ENCODE measurements at regions not wholly inside any gene's neighbourhood (a gene's known extent, or its start where the extent isn't known, plus 50 kb on each side); places are given as distances from the start of the nearest gene placed in this dataset.
A peak's percentile ranks its signal among the peaks of the same experiment; 100 is the strongest.

DNA sequence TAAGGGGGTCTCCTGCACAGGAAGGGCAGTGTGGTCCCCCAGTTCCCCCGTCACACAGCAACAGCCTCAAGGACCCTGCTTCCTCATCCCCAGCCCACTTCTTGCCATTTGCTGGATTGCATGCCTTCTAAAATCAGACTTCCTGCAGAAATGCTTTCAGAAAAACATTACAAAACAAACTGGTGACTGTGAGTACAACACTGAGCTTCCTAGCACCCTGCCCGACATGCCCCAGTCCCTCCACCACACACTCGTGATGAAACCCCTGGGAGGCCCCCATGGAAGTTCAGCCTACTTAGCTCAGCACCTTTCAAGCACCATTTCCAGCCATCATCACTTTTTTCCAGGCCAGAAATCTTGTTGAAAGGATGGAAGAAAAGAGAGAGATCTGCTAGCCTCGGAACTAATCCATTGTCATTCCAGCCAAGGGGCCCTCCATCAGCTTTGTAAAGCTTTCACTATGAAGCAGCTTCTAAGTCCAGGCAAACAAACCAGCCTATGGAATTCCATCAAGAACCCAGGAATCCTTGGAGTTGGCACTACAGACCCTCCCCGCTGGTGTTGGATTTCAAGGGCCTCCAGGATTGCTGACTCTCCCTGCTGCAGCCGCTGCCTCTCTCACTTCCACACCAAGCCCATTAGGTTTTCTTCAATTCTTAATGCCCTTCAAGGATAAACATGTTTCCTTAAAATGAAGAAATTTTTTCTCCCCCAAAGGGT is 114.6 kb downstream of the C5orf15 start:
- no peak for DNase-seq

DNA sequence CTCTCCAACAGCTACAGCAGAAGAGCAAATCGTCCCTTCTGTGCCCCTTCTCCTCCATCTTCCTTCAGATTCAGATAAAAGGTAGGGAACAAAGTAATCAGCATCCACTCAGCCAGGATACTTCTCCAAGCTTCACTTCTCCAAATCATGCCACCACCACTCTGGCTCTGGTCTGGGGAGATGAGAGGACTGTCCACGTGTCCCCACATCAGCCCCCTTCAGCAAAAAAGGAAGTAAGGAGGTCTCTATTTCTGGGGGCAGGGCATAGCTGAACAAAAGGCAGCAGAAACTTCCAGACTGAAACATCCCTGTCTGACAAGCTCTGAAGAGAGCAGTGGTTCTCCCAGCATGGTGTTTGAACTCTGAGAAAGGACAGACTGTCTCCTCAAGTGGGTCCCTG is 116.9 kb downstream of the C5orf15 start:
- DNase-seq, result no peak

DNA sequence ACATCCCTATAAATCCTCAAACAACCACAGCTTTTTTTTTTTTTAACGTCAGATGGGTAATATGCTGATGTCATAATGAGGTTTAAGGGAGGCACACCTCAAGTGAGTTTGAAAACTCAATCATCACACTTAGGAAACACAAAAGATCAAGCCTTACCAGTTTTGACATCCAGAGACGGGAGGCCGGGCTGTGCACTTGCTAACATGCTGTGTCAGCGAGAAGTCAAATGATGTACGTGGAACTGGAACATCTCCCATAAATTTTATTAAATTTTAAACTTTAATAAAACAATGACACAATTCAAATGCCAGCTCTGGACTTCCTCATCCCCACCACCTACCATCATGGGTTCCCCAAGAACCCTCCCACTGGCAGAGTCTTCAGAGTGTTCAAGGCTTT is 117.6 kb downstream of the C5orf15 start:
- DNase-seq, result no peak

DNA sequence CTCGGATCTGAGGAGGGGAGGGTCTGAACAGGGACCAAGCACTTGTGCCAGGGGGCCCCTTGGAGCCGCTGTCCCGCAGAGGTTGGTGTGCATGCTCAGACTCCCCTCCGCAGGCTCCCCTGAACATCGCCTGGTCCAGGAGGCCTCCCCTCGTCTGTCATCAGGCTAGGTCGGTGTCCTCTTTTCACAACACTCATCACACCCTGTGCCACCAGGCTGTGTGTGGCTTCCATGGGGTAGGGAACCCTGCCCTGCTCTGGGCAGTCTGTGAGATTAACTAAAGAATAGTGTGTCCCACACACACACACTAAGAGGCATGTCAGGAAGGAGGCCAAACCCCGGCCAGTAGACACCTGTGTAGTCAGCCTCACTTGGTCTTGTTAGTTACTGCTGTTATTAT is 119.3 kb downstream of the C5orf15 start:
- no peak for DNase-seq

DNA sequence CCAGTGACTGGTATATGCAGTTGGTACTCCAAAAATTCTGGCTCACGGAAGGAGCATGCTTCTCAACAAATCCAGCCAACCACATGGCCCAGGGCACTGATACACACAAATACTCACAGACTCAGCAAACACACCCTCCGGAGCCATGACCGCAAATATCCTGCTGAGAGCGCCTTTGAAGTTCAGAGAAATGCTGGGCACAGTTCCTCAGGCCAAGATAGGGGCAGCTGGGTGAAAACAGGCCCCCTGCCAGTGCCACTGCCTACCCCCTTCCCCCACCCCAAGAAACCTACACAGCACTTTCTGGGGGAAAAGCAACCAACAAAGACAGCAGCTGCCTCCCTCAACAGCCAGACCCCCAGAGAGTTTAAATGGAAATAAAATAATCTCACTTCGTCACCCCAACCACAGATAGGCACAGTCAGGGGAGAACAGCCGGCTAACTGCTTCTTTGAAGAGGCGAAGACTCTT is 120.0 kb downstream of the C5orf15 start:
- no peak for DNase-seq

DNA sequence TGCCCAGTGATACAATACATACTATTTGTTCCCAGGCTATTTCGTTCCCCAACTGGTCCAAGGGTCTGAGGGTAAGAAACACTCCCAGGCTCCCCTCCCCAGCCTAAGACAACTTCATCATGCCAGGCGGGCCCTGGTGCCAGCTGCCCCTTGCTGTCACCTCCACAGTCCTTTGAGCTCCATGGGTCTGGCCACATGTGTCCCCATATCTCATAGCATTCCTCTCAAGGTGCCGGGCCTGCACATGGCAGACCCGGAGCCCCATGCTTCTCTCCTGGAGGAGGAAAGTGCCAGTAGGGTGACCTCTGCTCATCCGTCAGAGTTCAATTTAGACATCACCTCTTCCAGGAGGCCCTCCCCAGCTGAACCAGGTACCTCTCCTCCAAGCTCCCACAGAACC is 120.5 kb downstream of the C5orf15 start:
- no peak for DNase-seq

DNA sequence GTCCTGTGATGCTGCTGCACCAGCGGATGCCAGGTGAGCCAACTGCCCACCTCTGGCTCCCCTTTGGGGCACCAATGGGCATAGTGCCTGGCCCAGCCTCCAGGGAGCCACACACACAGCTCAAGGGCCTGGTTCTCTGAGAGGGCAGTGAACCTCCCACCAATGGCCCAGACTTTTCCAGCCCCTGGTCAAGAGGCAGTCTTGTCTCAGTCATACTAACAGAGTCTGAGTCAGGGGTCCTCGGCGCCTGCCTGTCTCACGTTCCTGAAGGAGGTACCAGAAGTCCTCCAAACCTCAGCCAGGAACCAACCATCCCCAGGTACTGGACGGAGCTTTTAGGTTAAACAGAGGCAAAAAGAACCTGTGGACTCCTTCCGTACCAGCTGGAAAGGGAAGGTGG is 121.1 kb downstream of the C5orf15 start:
- no peak for DNase-seq

DNA sequence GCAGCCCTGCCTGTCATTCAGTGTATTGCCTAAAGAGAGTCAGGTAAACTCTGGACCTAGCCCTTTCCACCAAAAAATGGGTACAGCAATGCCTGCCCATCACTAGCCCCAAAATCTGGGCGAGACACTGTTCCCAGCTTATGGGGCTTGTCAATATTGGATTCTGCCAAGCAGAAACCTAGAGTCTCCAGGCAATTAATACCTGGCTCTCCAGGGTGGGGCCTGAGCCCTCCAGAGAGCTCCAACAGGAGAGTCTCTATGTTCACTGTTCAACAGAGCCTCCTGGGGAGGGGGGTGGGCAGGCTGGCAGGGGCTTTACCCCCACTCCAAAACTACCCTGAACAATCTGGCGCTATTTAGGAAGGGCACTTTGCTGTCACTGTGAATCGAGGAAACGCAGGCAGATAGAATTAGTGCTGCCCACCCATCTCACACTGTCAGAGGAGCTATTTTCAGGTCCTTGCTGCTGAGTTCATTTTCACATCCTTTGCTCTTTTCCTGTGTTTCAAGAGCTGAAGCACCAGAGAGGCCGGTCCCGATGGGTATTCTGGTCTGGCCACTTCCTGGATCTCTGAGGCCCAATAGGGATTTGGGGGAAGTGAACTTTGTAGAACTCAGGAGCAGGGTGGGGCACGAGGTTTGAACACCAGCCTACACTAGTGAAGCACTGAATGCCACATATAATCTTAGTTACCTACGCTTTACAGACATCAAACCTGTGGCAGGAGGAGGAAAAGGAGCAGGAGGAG is 121.8 kb downstream of the C5orf15 start:
- DNase-seq, result no peak

DNA sequence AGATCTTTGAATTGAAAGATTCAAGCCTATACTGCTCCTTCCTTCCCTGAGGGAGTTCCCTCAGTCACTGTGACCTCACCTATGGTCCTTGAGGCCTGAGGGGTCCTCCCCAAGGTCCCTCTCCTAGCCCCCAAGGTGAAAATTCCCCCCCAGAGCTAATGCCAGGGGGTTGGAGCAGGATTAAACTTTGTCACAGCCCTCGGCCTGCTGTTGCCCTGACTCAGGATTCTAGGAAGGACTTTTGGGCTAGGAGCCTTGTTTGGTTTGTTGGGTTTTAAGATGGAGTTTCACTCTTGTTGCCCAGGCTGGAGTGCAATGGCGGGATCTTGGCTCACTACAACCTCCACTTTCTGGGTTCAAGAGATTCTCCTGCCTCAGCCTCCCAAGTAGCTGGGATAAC is 123.2 kb downstream of the C5orf15 start:
- no peak for DNase-seq

DNA sequence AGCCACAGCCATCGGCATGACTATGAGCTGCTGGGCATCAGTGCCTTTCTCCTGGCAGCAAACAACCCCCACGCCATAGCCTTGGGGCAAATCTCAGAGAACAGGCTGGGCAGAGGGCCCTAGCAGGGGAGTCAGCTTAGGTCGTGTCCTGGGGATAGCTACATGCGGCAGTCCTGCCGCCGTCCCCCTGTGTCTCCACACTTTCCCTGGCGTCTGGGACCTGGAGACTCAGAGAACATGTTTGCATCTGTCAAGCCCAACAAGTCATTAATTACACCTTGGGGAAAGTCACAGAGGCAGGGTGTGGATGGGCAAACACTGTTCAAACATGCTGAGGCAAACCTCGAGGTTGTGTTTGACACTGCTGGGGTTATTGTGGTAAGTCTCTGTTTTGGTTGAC is 123.6 kb downstream of the C5orf15 start:
- no peak for DNase-seq

DNA sequence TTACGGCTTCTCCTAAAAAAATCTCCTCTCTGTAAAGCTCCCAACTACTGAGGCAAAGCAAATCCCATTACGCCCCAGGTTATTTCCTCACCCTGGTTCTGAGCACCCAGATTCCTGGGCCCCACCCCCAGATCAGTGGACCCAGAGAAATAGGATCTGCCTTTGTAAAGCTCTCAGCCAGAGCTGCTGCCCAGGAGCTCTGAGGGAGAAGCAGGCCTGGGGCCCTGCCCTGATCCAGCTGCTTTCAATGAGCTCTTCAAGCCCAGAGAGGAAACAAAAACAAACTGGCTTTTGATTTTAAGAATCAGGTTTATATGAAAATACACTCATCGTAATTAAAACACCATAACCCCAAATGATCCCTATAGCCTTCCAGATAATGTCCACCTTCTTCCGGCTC is 124.5 kb downstream of the C5orf15 start:
- DNase-seq, result no peak

DNA sequence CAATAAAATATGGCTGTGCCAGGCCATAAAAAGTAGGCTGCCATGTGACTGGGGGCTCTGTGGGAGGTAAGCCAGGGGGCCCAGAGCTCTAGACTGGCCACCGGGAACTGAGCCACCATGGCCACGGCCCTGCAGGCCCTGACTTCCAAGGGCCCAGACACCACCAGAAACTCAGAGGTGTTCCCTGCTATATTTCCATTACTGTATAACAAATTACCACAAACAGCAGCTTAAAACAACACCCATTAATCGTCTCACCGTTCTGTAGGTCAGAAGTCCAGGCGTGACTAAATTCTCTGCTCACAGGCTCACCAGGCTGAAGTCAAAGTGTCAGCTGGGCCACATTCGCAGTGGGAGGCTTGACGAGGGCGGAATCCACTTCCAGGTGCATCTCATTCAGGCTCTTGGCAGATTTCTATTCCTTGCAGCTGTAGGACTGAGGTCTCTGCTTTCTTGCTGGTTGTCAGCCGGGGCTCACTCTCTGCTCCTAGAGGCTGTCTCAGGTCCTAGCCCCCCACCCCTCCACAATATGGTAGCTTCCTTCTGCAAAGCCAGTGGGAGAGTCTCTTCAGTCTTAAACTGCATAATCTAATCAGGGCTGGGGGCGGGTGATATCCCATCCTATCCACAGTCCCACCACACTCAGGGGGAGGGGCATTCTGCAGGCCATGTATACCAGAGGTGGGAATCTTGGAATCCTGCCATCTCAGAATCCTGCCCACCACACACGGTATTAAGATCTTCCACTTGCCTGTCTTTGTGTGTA is 125.4 kb downstream of the C5orf15 start:
- DNase-seq, result no peak

DNA sequence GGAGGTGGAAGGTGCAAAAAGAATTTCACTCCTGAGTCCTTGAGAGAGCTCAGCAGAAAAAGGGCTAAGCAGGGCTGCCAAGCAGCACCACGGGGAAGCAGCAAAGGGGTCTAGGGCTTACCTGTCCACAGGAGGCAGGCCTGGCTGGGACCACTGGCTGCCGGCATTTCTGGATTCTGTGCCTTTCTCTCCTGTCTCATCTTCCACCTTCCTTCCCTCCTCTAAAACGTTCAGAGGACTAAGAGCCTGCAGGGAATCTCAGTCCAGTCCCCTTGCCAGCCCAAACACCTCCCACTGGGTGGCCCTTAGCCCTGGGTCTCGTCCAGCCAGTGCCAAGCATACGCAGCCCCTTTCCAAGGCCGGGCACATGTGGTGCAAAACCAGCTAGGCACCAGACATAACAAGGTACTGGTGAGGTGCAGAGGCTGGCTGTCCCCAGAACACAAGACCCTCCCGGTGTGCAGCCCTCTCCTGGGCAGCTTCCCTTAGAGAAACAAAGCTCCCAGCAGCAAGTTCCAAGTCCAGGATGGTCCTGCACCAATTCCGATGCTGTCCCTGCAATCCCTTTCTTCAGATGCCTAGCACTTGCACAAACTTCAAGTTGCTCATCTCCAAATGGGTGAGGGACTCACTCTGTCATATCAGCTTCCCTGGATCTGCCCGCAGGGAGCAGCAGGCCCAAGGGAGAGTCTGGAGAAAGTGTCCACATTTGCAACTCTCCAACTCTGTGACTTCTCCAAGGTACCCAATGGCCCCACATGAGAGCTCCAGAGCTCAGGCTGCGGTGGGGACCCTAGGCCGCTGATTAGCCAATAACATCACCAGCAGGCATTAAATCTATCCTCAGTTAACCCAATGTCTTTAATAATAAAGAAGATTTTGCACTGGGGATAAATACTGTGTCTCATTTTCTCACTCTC is 126.3 kb downstream of the C5orf15 start:
- DNase-seq, result no peak

DNA sequence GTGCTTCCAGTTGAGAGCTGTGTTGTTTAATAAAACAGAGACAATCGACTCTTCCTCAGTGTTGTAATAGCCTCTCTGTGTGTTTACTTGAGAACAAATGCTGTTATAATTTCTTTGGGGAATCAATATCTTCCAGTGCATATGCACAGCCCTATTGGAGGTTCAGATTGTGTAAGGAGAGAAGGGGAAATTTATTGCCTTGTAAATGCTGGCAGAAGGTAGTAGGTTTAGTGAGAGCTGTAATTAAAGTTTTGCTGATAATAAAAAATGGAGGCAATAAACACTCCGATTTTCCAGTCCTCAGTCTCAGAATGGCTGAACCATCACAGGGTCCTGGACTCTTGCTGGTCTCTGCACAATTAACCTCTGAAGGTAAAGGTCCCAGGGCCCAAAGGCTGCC is 128.3 kb downstream of the C5orf15 start:
- no peak for DNase-seq

DNA sequence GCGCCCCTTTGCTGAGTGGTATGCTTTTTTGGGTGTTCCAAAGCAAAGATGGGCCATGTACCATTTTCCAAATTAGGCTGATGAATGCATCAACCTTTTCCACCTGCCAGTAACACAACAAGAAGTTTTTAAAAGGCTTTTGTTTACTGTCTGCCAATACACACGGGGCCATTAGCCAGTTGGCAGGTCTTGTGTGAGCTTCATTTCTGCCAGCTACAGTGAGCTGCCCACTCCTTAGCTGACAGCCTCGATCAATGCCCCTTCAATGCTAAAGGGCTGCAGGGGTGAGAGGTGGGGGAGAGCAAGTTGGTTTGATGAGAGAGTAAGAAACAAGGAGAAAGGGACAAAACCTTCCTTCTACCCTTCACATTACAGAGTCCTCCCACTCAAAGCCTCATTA is 128.7 kb downstream of the C5orf15 start:
- no peak for DNase-seq

DNA sequence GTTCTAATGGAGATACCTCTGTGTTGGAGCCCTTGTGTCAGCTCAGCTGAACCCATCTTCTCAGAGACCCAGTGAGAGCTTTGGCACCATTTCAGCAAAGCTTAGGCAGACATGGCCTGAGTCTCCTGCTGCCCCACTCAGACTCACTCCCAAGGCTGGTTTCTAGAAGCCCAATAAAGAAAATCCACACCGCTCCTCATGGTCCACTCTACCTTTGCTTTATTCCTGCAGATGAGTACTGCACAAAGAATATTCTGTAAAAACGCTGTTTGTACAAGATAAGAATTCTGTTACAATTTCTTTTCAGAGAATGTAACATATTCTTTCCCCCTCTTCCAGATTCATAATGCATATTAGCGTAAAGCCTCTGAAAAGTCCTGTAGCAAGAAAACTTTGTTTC is 129.3 kb downstream of the C5orf15 start:
- no peak for DNase-seq

DNA sequence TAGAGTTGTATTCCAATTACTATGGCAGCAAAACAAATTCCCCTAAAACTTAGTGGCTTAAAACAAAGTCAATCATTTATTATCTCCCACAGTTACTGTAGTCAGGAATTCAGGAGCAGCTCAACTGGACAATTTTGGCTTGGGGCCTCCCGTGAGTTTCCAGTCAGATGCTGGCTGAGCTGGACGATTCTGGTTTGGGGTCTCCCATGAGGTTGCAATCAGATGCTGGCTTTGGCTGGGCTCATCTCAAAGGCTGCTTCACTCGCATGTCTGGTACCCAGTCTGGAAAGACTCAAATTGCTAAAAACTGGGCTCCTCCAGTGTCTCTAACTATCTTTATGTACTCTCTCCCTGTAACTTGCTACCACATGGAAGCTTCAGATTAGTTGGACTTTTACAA is 130.1 kb downstream of the C5orf15 start:
- DNase-seq, result no peak

DNA sequence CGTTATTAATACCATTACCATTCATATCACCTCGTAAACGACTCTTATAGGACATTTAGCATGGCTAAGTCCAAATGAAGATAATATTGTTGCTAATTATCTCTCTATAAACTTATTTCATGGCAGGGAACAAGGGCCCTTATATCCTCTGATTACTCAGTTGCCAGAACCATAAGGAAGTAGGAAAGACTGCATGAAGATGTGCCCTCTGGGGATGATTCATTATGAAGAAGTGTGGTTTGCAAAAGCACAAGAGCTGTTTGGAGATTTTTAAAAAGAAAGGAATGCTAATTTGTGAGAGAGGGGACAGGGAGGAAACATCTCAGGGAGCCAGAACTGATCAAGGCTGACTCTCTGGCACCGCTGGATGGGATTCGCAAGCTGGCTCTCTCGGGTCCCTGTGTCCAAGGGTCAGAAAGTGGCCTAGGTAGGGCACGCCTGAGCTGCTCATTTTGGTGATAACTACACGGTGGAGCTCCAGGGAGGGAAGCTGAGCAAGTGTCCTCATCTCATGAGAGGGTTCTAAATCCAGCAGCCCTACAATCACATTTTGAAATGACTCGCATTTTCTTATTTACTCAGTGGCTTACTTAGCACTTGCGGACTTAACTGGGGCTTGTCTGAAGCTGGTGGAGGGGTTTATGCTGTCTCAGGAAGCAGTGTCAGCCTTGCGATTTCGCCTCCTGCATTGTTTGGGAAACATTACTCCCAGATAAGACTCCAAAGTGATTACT is 136.8 kb downstream of the C5orf15 start:
- DNase-seq, result peak; percentile 33

DNA sequence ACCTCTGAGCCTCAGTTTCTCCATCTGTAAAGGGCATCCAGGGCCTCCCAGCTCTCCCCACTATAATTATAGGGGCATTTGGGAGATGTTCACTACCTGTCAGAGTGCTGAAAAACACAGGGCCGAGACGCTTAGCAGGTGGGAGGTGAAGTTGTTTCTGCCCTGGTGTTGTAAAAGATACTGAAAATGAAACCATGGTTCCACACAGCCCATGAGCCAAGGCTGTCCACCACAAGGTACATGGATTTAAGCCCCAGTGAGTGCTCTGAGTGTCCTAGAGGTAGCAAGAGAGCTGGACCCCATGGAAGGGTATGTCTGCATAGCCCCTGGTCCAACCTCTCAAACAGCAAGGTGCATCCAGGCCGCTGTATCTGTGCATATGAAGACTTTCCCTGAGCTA is 137.5 kb downstream of the C5orf15 start:
- no peak for DNase-seq

DNA sequence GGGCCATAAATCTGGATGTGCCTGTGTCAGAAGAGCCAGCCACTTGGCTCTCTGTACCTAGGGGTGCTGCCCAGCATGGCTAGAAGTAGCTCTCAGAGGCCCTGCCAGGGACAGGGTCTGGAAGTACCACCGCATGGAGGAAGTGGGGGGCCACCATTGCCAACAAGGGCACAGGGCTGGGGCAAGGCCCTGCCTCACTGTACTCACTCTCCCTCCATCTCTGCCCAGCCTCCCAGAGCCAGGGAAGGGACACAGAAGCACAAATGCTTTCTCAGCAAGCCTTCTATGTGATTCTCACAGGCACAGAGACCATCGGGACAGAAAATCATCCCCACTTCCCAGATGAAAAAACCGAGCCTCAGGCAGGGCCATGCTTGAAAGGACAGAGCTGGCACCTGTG is 138.1 kb downstream of the C5orf15 start:
- DNase-seq, result no peak

DNA sequence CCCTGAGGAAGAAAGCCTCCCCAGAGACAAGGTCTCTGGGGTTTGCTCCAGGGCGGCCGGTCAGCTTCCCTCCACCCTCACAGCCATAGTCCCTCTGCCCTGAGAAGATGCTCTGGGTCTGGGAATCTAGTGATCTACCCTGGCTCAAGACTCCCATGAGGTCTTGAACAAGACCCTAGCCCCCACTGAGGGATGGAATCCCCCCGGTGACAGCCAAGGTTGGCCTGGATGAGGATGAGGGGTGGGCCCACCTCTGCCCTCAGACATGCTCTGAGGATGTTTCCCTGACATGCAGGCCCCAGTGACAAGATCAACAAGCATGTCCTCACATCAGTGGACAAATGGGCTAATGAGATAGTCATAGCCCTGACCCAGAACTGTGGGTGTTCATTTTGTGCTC is 138.6 kb downstream of the C5orf15 start:
- no peak for DNase-seq

DNA sequence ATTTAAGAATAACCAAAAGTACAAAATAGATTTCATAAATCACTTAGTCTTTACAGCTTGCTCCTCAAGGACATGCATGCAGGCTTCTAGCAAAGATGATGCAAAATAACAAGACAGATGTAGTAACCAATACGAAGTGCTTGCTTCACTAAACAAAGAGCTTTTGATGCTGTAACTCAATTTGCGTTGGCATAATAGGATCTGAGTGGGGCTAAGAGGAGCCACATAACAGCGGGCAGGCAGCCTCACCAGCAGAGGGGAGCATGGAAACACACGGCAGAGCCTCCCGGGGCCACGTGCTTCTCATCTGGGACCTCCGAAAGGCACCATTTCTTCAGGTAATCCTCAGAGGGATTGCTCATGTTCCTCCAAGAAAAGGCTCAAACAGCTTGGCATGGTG is 139.7 kb downstream of the C5orf15 start:
- DNase-seq, result no peak
